NCI-H1694 treated with DMSO at 0.1 percent for 48 hours (cell line): ENCODE measurements at regions not wholly inside any gene's neighbourhood (a gene's known extent, or its start where the extent isn't known, plus 50 kb on each side); places are given as distances from the start of the nearest gene placed in this dataset.

Experiments used
- DNase-seq: peaks from one replicate; lab custom pipeline; 2025; lab: John Stamatoyannopoulos, UW

GRCh38 chr1:163807331-163808049 lies 485.7 kb downstream of the NUF2 start:
- DNase-seq = no peak

- DNase-seq = no peak
These were observed 491.5 kb downstream of the NUF2 start for GRCh38 chr1:163813251-163813650.

DNA sequence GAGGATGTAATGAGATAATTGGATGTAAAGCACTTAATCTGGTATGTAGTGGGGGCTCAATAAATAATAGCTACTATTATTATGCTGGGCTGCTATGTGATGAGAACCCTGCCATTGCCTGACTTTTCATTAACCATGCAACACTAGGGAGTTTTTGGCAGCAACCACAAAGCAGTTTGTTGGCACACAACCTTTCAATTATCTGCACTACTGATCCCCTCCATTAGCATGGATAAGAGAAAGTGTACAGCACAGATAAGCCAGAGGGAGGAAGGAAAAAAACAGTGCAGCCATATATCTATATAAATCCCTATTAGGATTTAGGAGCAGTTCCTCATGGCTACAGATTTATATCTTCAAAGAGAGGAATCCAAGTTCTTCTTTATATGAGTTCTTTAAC lies 498.5 kb downstream of the NUF2 start:
- peak; percentile 74 for DNase-seq

DNA sequence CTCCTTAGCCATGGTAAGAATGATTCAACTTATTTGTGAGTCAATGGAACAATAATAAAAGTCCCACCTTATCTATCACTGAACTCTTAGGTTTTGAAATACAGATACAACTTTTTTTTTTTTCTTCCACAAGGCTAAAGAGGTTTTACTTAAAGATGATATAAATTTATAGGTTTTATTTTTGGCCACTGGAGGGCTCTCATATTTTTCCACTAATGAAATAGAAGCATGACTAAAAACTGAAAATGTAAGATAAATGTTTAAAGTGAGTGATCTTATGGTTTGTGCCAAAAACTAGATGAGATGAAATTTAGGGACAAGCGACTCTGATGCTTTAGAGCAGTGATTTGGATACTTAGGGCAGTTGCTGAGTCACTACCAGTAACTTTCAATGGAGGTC lies 499.0 kb downstream of the NUF2 start:
- peak; percentile 6 for DNase-seq

- no peak for DNase-seq
These were observed 499.9 kb downstream of the NUF2 start for GRCh38 chr1:163821679-163822078.

- no peak for DNase-seq
These were observed 501.3 kb downstream of the NUF2 start for GRCh38 chr1:163823017-163823416.

- no peak for DNase-seq
These were observed 502.3 kb downstream of the NUF2 start for GRCh38 chr1:163824006-163824405.

DNA sequence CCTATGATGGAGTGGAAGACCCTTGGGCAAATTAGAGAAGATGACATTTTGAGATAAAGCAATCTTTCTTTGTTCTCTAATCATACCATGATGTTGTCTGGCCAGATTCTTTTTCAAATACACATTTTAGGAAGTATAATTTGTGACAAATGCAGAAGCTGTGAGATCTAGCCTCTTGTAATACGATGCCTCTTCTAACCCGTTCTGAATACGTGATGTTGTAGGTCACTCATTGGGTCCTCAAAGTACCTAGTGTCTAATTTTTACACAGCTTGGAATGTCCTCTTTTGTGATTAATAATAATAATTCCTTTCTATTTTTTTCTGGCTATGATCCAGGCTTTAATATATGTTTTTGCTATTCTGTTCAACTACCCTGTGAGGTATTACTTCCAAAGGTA lies 502.7 kb downstream of the NUF2 start:
- no peak for DNase-seq

DNA sequence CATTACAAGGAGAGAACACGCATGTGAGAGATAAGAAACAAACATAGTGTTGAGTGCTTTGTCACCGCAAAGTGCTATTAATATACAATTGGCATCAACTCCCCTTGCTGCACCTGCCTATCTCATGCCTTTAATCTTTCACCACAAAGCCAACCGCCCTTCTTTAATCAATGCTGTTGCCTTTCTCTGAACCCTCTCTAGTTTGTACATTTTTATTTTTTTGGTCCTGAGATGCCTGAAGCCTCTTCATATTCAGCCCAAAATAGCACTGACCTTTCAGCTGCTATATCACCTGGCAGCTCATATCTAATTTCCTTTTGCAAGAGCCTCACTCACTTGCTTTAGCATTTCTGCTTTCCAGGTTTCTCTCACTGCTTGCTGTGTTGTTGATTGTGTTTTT lies 504.7 kb downstream of the NUF2 start:
- DNase-seq = no peak

- DNase-seq = no peak
These were observed 513.0 kb downstream of the NUF2 start for GRCh38 chr1:163834778-163835177.

DNA sequence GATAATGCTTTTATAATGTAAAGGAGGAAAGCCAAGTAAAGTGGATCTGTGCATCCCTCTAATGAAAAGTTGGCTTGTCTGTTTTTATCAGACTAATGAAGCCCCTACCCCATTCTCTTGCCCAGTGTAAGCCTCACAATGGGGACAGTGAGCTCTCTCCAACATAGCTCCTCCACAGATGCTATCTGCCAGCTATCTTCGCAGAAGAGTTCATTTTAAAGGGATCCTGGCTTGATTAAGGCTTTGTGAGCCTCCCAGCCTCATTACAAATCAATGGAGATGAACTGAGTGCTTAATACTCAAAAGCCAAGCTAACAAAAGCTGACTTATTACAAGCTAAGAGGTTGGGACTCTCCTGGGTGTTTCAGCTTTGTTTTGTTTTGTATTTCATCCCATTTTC lies 514.7 kb downstream of the NUF2 start:
- DNase-seq = no peak

DNA sequence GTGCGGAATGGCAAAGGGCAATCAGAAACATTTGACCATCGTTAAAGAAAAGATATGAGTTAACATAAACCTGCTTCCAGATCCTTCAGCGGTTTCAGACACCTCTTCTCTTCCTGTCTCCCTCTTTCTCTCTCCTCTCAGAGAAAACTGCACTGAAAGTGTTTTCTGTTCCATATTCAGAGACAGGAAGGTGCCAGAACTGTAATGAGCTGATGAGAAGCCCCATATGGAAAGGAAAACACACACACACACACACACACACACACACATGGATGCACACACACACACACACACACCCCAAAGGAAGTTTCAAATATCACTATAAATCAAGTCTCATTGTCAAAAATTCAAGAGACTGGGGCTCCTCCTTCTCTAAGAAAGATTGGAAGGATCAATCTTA lies 515.5 kb downstream of the NUF2 start:
- no peak for DNase-seq

DNA sequence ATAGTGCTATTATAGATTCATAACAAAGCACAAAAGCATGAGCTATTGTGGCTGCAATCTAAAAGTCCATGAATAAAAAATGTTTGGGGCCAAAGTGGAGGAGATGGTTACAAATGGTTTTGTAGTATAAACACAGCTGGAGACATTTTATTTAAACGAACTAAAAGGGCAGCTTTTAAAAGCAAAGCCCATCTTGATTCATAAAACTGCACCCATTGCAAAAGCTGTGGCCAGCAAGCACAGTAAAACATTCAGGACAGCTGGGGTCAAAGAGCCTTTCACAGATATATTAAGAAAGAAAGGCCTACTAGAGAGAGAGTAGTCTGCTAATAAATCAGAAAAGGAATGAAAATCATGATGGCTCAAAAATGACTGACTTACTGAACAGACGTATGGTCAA lies 520.8 kb downstream of the NUF2 start:
- DNase-seq = no peak

DNA sequence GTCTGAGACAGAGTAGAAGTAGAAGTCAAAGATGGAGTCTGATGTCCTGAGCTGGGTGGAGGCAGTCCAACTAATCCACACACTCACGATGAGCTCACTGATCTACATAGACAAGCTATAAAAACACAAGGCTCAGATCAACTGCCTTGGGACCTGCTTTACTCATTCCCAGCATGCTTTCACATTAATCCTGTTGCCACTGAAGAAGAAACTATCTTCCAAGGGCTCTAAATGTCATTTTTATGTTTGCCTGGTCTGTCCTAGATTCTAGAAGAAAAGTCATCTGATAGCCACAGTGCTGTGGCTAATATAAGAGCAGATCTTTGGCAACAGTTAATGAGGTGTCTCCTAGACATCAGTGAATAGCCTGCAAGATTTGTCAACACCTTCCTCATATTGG lies 522.7 kb downstream of the NUF2 start:
- no peak for DNase-seq

DNA sequence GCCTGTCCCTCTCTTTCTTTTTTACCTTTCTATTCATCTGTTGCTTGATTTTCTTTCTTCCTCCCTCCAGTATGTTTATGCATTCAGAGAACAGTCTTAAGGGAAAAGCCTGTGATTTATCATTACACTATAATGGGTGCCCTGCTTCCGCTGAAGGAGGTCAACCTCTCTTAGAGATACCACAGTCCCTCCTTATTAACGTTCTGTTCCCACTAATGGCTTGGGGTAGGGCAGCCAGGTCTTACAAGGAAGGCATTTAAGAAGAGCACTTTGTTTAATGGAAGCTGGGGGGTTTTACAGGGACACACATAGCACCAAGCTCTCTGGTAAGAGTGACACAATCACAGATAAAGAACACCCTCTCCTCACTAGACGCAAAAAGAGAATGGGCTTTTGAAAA lies 523.5 kb downstream of the NUF2 start:
- DNase-seq = no peak

- DNase-seq = peak; percentile 84
These were observed 542.0 kb downstream of the NUF2 start for GRCh38 chr1:163863731-163864130.

- DNase-seq = no peak
These were observed 542.5 kb downstream of the NUF2 start for GRCh38 chr1:163864207-163864606.

DNA sequence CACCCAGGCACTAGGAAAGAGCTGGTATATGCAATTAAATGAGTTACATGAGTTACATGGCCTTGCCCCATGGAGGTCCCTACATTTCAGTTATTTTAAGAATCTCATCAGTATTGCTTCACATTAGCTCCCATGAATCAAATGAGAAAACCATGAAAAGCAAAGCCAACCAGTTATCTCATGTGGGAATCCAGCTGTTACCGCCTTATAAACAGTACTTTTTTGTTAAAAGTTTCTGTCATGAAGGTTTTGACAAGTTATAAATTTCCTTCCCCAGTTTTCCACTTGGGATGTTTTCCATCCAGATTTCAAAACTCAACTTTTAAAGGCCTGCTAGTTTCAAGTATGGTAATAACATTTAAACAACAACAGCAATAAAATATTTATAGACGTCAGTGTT lies 544.8 kb downstream of the NUF2 start:
- no peak for DNase-seq

DNA sequence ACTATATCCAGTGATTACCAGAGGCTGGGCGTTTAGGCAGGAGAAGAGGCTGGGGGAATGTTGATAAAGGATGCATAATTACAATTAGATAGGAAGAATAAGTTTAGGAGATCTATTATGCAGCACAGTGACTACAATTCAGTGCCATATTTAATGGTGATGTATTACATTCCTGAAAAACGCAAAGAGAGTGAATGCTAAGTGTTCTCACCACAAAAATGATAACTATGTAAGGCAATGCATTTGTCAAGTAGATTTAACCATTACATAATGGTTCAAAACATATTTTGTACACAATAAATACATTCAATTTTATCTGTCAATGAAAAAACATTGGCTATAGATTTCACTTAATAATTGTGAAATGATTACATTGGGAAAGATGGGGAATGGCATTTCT lies 548.9 kb downstream of the NUF2 start:
- DNase-seq = no peak

- DNase-seq = no peak
These were observed 550.3 kb downstream of the NUF2 start for GRCh38 chr1:163872067-163872466.

- no peak for DNase-seq
These were observed 552.3 kb downstream of the NUF2 start for GRCh38 chr1:163874070-163874469.

DNA sequence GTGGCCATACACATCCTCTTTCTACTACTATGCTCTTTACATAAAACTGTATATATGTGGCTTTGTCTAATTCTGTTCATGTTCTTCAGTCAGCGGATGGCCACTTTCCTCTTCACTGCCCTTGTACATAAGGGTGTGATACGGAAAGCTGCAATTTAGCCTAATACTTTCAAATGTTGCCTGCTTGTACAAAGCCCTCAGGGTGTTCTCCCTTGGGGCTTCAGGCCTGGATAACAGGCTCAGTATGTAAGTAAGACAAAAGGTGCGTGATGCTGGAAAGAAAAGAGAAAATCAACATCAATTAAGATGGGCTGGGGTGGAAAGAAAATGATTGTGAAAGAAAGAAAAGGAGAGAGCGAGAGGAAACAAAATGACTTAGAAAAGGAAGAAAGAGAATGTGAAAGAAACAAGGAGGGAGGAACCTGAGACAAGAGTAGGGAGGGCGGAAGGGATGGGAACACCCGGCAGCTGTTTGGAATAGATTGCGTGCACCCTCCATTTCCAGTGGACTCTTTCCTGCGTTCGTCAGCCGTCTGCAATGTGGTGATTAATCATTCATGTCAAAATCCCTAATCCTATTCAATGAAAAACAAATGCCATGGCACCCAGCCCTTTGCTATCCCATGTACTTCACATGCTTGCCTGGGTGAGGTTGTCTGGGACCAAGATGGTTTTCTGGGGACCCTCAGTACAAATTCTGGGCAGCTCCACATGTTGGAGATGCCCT lies 553.6 kb downstream of the NUF2 start:
- DNase-seq = no peak

- DNase-seq = no peak
These were observed 554.2 kb downstream of the NUF2 start for GRCh38 chr1:163875927-163876320.

DNA sequence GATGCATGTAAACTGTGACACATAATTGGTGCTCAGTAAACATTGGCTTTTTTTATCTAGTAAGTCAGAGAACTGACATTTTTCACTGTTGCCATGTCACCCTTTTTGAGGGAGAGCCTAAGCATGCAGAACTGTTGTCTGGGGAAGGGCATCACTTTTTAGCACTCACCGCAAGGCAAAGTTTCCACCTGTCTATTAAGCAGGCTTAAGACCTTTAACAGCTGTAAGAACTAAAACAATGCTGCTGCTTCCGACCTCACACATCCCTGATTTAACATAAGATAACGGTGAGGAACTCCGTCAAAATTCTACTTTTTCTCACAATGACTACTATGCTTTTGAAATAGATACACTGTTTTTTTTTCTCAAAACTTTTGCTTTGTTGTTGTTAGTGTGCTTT lies 554.8 kb downstream of the NUF2 start:
- no peak for DNase-seq
